ENCODE measurements at regions not wholly inside any gene's neighbourhood (a gene's known extent, or its start where the extent isn't known, plus 50 kb on each side); places are given as distances from the start of the nearest gene placed in this dataset.
"Not testable (repeated sequence)": the region's sequence is repeated elsewhere in the genome, so short reads cannot be mapped to it uniquely, and the experiment has no call there.

- H3K79me2 ChIP-seq (ENCODE audit: insufficient read depth, low read length) = no peaks in the 10 kb centered on the region
- H3K9ac ChIP-seq (ENCODE audit: low read depth, low read length, poor library complexity, severe bottlenecking) = no peak overlapping the region
- no peaks in the 10 kb centered on the region for H3K27me3 ChIP-seq (ENCODE audit: insufficient read depth, low read length, poor library complexity, severe bottlenecking)
- no peak overlapping the region for H3K4me2 ChIP-seq (ENCODE audit: low read depth, low read length, poor library complexity, severe bottlenecking)
- H3K9me2 ChIP-seq (replicated peaks; ENCODE audit: low read depth, low read length) = no peaks in the 10 kb centered on the region
- no peaks in the 10 kb centered on the region for H3K36me3 ChIP-seq (ENCODE audit: insufficient read depth, low read length)
- no peak overlapping the region for H2AFZ ChIP-seq (ENCODE audit: low read length)
- no peak overlapping the region for H3K4me3 ChIP-seq (ENCODE audit: low read length, poor library complexity, severe bottlenecking)
- H3F3A ChIP-seq (ENCODE audit: low read depth) = no peaks in the 10 kb centered on the region
- no peaks in the 10 kb centered on the region for H3K4me1 ChIP-seq (ENCODE audit: insufficient read depth, low read length, poor library complexity, severe bottlenecking)
- H4K20me1 ChIP-seq (ENCODE audit: insufficient read depth, low read length, poor library complexity, severe bottlenecking) = no peaks in the 10 kb centered on the region
- no peaks in the 10 kb centered on the region for H3K9me3 ChIP-seq (ENCODE audit: insufficient read depth, low read depth, low read length)
- TF ChIP-seq CTCF (conservative IDR thresholded peaks at IDR 0.05; ENCODE audit: low read length) (no peak), EZH2phosphoT487 (IDR thresholded peaks at IDR 0.05; ENCODE audit: borderline replicate concordance) (no peak)
Measured at GRCh38 chr3:11914651-11915050, 68.0 kb upstream of the TAMM41 start.

- Histone ChIP-seq H3K27me3 (ENCODE audit: insufficient read depth, low read length, poor library complexity, severe bottlenecking) (no peaks in the 10 kb centered on the region), H3K4me2 (ENCODE audit: low read depth, low read length, poor library complexity, severe bottlenecking) (no peak overlapping the region), H3K4me3 (ENCODE audit: low read length, poor library complexity, severe bottlenecking) (no peak overlapping the region), H3K79me2 (ENCODE audit: insufficient read depth, low read length) (no peaks in the 10 kb centered on the region), H3K36me3 (ENCODE audit: insufficient read depth, low read length) (no peaks in the 10 kb centered on the region), H3K9ac (ENCODE audit: low read depth, low read length, poor library complexity, severe bottlenecking) (no peak overlapping the region), H4K20me1 (ENCODE audit: insufficient read depth, low read length, poor library complexity, severe bottlenecking) (no peaks in the 10 kb centered on the region), H2AFZ (ENCODE audit: low read length) (no peak overlapping the region), H3F3A (ENCODE audit: low read depth) (no peaks in the 10 kb centered on the region), H3K9me3 (ENCODE audit: insufficient read depth, low read depth, low read length) (no peaks in the 10 kb centered on the region), H3K9me2 (replicated peaks; ENCODE audit: low read depth, low read length) (no peaks in the 10 kb centered on the region), H3K4me1 (ENCODE audit: insufficient read depth, low read length, poor library complexity, severe bottlenecking) (no peaks in the 10 kb centered on the region)
- TF ChIP-seq CTCF (conservative IDR thresholded peaks at IDR 0.05; ENCODE audit: low read length) (no peak), EZH2phosphoT487 (IDR thresholded peaks at IDR 0.05; ENCODE audit: borderline replicate concordance) (no peak)
Measured at GRCh38 chr3:11915621-11916424, 69.1 kb upstream of the TAMM41 start.

- H2AFZ ChIP-seq (ENCODE audit: low read length); H3K4me1 ChIP-seq (ENCODE audit: insufficient read depth, low read length, poor library complexity, severe bottlenecking); H3K27me3 ChIP-seq (ENCODE audit: insufficient read depth, low read length, poor library complexity, severe bottlenecking); H3K79me2 ChIP-seq (ENCODE audit: insufficient read depth, low read length); H3K9me2 ChIP-seq (replicated peaks; ENCODE audit: low read depth, low read length); H4K20me1 ChIP-seq (ENCODE audit: insufficient read depth, low read length, poor library complexity, severe bottlenecking); H3K9ac ChIP-seq (ENCODE audit: low read depth, low read length, poor library complexity, severe bottlenecking); H3K4me3 ChIP-seq (ENCODE audit: low read length, poor library complexity, severe bottlenecking); H3F3A ChIP-seq (ENCODE audit: low read depth); H3K4me2 ChIP-seq (ENCODE audit: low read depth, low read length, poor library complexity, severe bottlenecking); H3K9me3 ChIP-seq (ENCODE audit: insufficient read depth, low read depth, low read length); H3K36me3 ChIP-seq (ENCODE audit: insufficient read depth, low read length): not testable (repeated sequence)
Measured at GRCh38 chr3:11916425-11916762, 69.7 kb upstream of the TAMM41 start.

- Histone ChIP-seq H3K4me1 (ENCODE audit: insufficient read depth, low read length, poor library complexity, severe bottlenecking) (no peaks in the 10 kb centered on the region), H3K27me3 (ENCODE audit: insufficient read depth, low read length, poor library complexity, severe bottlenecking) (no peaks in the 10 kb centered on the region), H3K9me2 (replicated peaks; ENCODE audit: low read depth, low read length) (no peaks in the 10 kb centered on the region), H3K79me2 (ENCODE audit: insufficient read depth, low read length) (no peaks in the 10 kb centered on the region), H3K9ac (ENCODE audit: low read depth, low read length, poor library complexity, severe bottlenecking) (no peak overlapping the region), H3K4me2 (ENCODE audit: low read depth, low read length, poor library complexity, severe bottlenecking) (no peak overlapping the region), H2AFZ (ENCODE audit: low read length) (no peak overlapping the region), H3K9me3 (ENCODE audit: insufficient read depth, low read depth, low read length) (no peaks in the 10 kb centered on the region), H3K4me3 (ENCODE audit: low read length, poor library complexity, severe bottlenecking) (no peak overlapping the region), H3K36me3 (ENCODE audit: insufficient read depth, low read length) (no peaks in the 10 kb centered on the region), H4K20me1 (ENCODE audit: insufficient read depth, low read length, poor library complexity, severe bottlenecking) (no peaks in the 10 kb centered on the region), H3F3A (ENCODE audit: low read depth) (no peaks in the 10 kb centered on the region)
- no peak for TF ChIP-seq CTCF (conservative IDR thresholded peaks at IDR 0.05; ENCODE audit: low read length)
- no peak for TF ChIP-seq EZH2phosphoT487 (IDR thresholded peaks at IDR 0.05; ENCODE audit: borderline replicate concordance)
Measured at GRCh38 chr3:11917051-11917450, 70.4 kb upstream of the TAMM41 start.
